SK-N-MC (cell line): ENCODE measurements at regions not wholly inside any gene's neighbourhood (a gene's known extent, or its start where the extent isn't known, plus 50 kb on each side); places are given as distances from the start of the nearest gene placed in this dataset.

Experiments
- EZH2 ChIP-seq: fragments of 200-600 bp; sonication (generic); IDR thresholded peaks from one replicate; pipeline ENCODE4 v1.6.1; 2017; ENCODE audit warnings: antibody characterized with exemption
- FOXP2 ChIP-seq: optimal IDR thresholded peaks from 2 replicates; pipeline ENCODE3; 2011; ENCODE audit warnings: mild to moderate bottlenecking, moderate library complexity; ENCODE audit not compliant: insufficient read depth; ENCODE audit errors: extremely low read length, control extremely low read depth
- POLR2AphosphoS5 ChIP-seq: IDR thresholded peaks from 2 replicates; pipeline ENCODE4 v1.6.1; 2012; ENCODE audit warnings: mild to moderate bottlenecking, low read depth, low read length, borderline replicate concordance

- no peak for TF ChIP-seq EZH2
- no peak for TF ChIP-seq POLR2AphosphoS5
- TF ChIP-seq FOXP2 = no peak
These were observed 586.5 kb upstream of the EPHA7 start for GRCh38 chr6:94005835-94006234.
